ENCODE measurements at regions not wholly inside any gene's neighbourhood (a gene's known extent, or its start where the extent isn't known, plus 50 kb on each side); places are given as distances from the start of the nearest gene placed in this dataset.

DNA sequence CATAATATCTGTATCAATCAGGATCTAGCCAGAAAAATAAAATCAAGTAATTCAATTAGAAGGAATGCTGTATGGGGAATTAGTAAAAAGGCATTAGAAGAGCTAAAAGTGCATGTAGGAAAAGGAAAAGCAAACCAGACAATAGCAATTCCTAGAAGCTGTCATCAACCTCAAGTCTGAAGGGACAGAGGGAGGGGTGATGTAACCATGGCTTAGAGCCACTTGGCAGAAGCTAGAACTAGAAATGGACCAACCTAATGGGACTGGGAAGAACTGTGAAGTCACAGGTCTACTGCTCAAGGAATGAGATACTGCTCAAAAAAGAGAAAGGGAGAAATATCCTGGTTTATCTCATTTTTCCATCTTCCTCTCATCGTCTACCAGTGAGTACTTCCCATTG, 590.7 kb upstream of the SGO1 start:
- H3K27me3 ChIP-seq (ENCODE audit: control insufficient read depth, insufficient read depth, low read length) = no peaks in the 10 kb centered on the region
- TF ChIP-seq, protein P1, sequence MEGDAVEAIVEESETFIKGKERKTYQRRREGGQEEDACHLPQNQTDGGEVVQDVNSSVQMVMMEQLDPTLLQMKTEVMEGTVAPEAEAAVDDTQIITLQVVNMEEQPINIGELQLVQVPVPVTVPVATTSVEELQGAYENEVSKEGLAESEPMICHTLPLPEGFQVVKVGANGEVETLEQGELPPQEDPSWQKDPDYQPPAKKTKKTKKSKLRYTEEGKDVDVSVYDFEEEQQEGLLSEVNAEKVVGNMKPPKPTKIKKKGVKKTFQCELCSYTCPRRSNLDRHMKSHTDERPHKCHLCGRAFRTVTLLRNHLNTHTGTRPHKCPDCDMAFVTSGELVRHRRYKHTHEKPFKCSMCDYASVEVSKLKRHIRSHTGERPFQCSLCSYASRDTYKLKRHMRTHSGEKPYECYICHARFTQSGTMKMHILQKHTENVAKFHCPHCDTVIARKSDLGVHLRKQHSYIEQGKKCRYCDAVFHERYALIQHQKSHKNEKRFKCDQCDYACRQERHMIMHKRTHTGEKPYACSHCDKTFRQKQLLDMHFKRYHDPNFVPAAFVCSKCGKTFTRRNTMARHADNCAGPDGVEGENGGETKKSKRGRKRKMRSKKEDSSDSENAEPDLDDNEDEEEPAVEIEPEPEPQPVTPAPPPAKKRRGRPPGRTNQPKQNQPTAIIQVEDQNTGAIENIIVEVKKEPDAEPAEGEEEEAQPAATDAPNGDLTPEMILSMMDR (IDR thresholded peaks at IDR 0.05; ENCODE audit: insufficient read depth, low read length, poor library complexity, severe bottlenecking) = no peak
- no peaks in the 10 kb centered on the region for H3K36me3 ChIP-seq (ENCODE audit: control insufficient read depth, insufficient read depth, low read length)
- no peak overlapping the region for H3K4me3 ChIP-seq (ENCODE audit: low read depth, low read length)
- no peak for DNase-seq (ENCODE audit: low read depth)

DNA sequence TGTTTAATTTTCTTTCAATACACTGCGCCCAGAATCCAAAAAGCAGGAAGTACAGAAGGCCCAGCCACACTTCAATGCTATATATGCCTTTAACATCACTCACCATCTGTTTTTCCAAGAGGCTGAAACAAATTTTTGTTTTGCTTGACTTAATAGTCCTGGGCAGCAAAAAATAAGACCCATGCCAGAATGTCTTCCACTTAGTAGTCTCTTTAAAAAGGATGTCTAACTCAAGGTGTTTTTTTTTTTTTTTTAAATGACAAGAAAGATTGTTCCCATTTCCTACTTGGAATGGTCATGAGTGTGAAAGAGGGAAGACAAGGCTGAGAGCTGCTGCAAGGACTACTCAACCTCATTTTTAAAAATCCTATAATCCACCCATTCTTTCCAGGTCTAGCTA, 590.3 kb upstream of the SGO1 start:
- no peaks in the 10 kb centered on the region for H3K27me3 ChIP-seq (ENCODE audit: control insufficient read depth, insufficient read depth, low read length)
- H3K36me3 ChIP-seq (ENCODE audit: control insufficient read depth, insufficient read depth, low read length) = no peaks in the 10 kb centered on the region
- TF ChIP-seq, protein P1 (IDR thresholded peaks at IDR 0.05; ENCODE audit: insufficient read depth, low read length, poor library complexity, severe bottlenecking) = no peak
- no peak overlapping the region for H3K4me3 ChIP-seq (ENCODE audit: low read depth, low read length)
- DNase-seq (ENCODE audit: low read depth) = no peak

DNA sequence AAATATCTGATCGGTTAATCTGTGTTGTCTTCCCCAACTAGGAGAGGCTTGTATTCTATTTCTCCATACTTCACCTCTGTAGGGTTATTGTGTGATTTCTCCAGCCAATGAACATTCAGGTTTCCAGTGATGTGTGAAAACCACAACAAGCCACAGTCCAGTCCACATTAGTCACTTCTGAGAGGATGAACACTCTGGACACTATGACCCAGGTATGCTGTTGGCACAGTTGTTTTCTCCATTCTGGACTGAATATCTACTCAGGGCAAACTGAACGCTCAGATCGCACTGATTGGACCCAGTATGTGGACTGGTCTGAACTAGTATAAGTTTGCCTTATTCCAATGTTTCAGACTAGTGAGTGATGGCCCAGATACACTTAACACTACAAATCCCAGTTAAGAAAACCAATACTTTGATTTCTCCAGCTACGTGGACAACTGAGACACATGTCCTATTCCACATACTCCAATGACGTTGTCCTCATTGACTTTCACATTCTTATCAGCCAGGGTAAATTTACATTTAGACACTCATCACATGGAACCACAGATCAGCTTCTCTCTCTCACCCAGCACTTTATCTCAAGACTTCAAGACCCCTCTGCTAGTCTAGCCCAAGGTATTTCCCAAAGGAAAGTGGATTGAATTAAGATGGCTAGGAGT, 587.4 kb upstream of the SGO1 start:
- H3K27me3 ChIP-seq (ENCODE audit: control insufficient read depth, insufficient read depth, low read length) = no peaks in the 10 kb centered on the region
- no peak for DNase-seq (ENCODE audit: low read depth)
- TF ChIP-seq, protein P1 (IDR thresholded peaks at IDR 0.05; ENCODE audit: insufficient read depth, low read length, poor library complexity, severe bottlenecking) = no peak
- no peak overlapping the region for H3K4me3 ChIP-seq (ENCODE audit: low read depth, low read length)
- no peaks in the 10 kb centered on the region for H3K36me3 ChIP-seq (ENCODE audit: control insufficient read depth, insufficient read depth, low read length)

DNA sequence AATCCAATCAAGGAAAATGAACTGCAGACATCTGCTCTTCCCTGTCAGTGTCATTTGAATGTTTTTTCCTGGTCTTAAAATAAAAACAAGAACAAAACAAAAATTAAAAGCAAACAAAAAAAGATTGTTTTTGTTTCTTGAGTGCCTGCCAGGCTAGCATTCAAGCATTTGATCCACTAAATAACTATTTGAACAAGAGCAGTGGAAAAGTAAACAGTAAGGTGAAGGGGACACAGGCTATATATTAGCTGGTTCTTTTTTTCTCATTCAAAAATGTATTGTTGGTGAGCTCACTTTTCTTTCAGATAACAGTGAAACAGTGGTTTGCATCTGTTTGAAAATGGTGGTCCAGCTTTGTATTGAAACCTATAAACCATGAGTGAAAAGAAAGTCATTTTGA, 586.9 kb upstream of the SGO1 start:
- no peaks in the 10 kb centered on the region for H3K36me3 ChIP-seq (ENCODE audit: control insufficient read depth, insufficient read depth, low read length)
- TF ChIP-seq, protein P1 (IDR thresholded peaks at IDR 0.05; ENCODE audit: insufficient read depth, low read length, poor library complexity, severe bottlenecking) = no peak
- H3K27me3 ChIP-seq (ENCODE audit: control insufficient read depth, insufficient read depth, low read length) = no peaks in the 10 kb centered on the region
- H3K4me3 ChIP-seq (ENCODE audit: low read depth, low read length) = no peak overlapping the region
- DNase-seq (ENCODE audit: low read depth) = no peak

DNA sequence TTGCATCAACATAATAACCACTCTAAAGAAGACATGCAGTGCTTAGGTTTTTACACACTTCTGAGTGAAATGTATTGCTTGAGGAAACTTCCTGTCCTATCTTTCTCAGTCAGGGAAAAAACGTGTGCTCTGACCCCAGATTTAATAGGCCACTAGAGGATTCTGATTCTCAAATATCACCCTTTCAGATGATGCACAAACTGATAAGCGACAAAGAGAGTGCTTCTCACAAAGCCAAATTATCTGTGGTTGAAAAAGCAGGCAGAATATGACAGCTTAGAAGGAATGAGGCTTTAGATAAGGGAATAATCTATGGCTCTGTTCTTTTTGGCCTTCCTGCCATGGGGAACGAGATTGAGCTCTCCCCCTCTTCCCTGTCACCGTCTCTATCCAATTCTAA, 583.4 kb upstream of the SGO1 start:
- Histone ChIP-seq H3K27me3 (ENCODE audit: control insufficient read depth, insufficient read depth, low read length) (no peaks in the 10 kb centered on the region), H3K4me3 (ENCODE audit: low read depth, low read length) (no peak overlapping the region), H3K36me3 (ENCODE audit: control insufficient read depth, insufficient read depth, low read length) (no peaks in the 10 kb centered on the region)
- no peak for DNase-seq (ENCODE audit: low read depth)
- TF ChIP-seq, protein P1 (IDR thresholded peaks at IDR 0.05; ENCODE audit: insufficient read depth, low read length, poor library complexity, severe bottlenecking) = no peak

DNA sequence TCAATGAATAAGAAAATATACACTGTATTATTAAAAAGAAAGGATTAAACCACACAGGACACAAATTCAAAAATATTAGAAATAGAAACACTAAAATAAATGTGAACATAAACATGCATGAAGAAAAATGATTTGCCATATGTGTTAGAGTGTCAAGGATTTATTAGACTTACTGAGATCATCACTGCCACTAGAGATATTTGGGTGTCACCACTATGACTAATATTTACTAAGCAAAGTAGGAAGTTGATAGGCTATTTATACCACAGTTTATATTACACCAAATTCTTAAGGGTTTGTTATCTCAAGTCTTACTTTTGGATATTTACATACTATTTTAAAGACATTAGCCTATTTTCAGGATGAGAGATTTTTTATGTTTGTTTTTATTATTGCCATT, 575.0 kb upstream of the SGO1 start:
- Histone ChIP-seq H3K4me3 (ENCODE audit: low read depth, low read length) (no peak overlapping the region), H3K36me3 (ENCODE audit: control insufficient read depth, insufficient read depth, low read length) (no peaks in the 10 kb centered on the region), H3K27me3 (ENCODE audit: control insufficient read depth, insufficient read depth, low read length) (no peaks in the 10 kb centered on the region)
- no peak for DNase-seq (ENCODE audit: low read depth)
- TF ChIP-seq, protein P1 (IDR thresholded peaks at IDR 0.05; ENCODE audit: insufficient read depth, low read length, poor library complexity, severe bottlenecking) = no peak
